Peyer's patch (tissue), 4 donors: ENCODE measurements at regions not wholly inside any gene's neighbourhood (a gene's known extent, or its start where the extent isn't known, plus 50 kb on each side); places are given as distances from the start of the nearest gene placed in this dataset.

ENCODE experiments used
- DNase-seq, 3 donors: peaks; one replicate each; pipeline ENCODE4 v3.0.0-alpha.2; 2017 to 2019
- H3K27ac ChIP-seq, 4 donors: fragments of 200-600 bp; sonication (generic); one replicate each; pipeline ENCODE4 v1.5.1; 2016 to 2019
- H3K27me3 ChIP-seq, 2 donors: fragments of 200-600 bp; sonication (generic); one replicate each; pipeline ENCODE4 v1.5.1; 2019
- H3K36me3 ChIP-seq, 3 donors: fragments of 200-600 bp; sonication (generic); one replicate each; pipeline ENCODE4 v1.5.1; 2016 to 2019
- H3K4me1 ChIP-seq, 4 donors: fragments of 200-600 bp; sonication (generic); one replicate each; pipeline ENCODE4 v1.5.1; 2016 to 2019
- H3K4me3 ChIP-seq, 4 donors: fragments of 200-600 bp; sonication (generic); 1 replicate in 3 of 4; 2 replicates in 1 of 4; pipeline ENCODE4 v1.5.1; 2016 to 2019; ENCODE audit warnings: mild to moderate bottlenecking in 1 of 4
- H3K9me3 ChIP-seq, 4 donors: fragments of 200-600 bp; sonication (generic); one replicate each; pipeline ENCODE4 v1.5.1; 2016 to 2019; ENCODE audit warnings: mild to moderate bottlenecking in 1 of 4
- CTCF ChIP-seq, 6 experiments: fragments of 450-650 bp in 4 of 6; fragments of 200-600 bp in 2 of 6; sonication (generic) in 1 of 6; IDR thresholded peaks; one replicate each; pipeline ENCODE4 v1.5.1; 2017 to 2019; ENCODE audit warnings: antibody characterized with exemption in 6 of 6, mild to moderate bottlenecking in 3 of 6, moderate library complexity in 1 of 6
- POLR2A ChIP-seq, 2 donors: fragments of 450-650 bp; IDR thresholded peaks; one replicate each; pipeline ENCODE4 v1.5.1; 2017; ENCODE audit warnings: antibody characterized with exemption in 2 of 2, mild to moderate bottlenecking in 2 of 2, moderate library complexity in 2 of 2

GRCh38 chr5:108623826-108624225 lies 123.9 kb upstream of the FER start:
- DNase-seq = no peak
- H3K36me3 ChIP-seq = no peaks in the 10 kb centered on the region
- no peak overlapping the region for H3K4me3 ChIP-seq
- no peaks in the 10 kb centered on the region for H3K9me3 ChIP-seq
- H3K4me1 ChIP-seq = no peaks in the 10 kb centered on the region
- TF ChIP-seq POLR2A (IDR thresholded peaks at IDR 0.05) (no peak), CTCF (IDR thresholded peaks at IDR 0.05) (no peak)
- H3K27me3 ChIP-seq = no peaks in the 10 kb centered on the region
- no peak overlapping the region for H3K27ac ChIP-seq

- TF ChIP-seq POLR2A (IDR thresholded peaks at IDR 0.05) (no peak), CTCF (IDR thresholded peaks at IDR 0.05) (no peak)
- DNase-seq = no peak
- H3K4me1 ChIP-seq = no peaks in the 10 kb centered on the region
- no peak overlapping the region for H3K4me3 ChIP-seq
- H3K27ac ChIP-seq = no peak overlapping the region
- no peaks in the 10 kb centered on the region for H3K27me3 ChIP-seq
- H3K9me3 ChIP-seq = no peaks in the 10 kb centered on the region
- H3K36me3 ChIP-seq = no peaks in the 10 kb centered on the region
Measured at GRCh38 chr5:108620516-108620915, 127.2 kb upstream of the FER start.

GRCh38 chr5:108619815-108620214 lies 127.9 kb upstream of the FER start:
- H3K36me3 ChIP-seq = no peaks in the 10 kb centered on the region
- TF ChIP-seq POLR2A (IDR thresholded peaks at IDR 0.05) (no peak), CTCF (IDR thresholded peaks at IDR 0.05) (no peak)
- H3K27ac ChIP-seq = no peak overlapping the region
- no peaks in the 10 kb centered on the region for H3K9me3 ChIP-seq
- H3K27me3 ChIP-seq = no peaks in the 10 kb centered on the region
- H3K4me1 ChIP-seq = no peaks in the 10 kb centered on the region
- H3K4me3 ChIP-seq = no peak overlapping the region
- DNase-seq = no peak

- Histone ChIP-seq H3K4me1 (no peaks in the 10 kb centered on the region), H3K9me3 (no peaks in the 10 kb centered on the region), H3K27ac (no peak overlapping the region), H3K36me3 (no peaks in the 10 kb centered on the region), H3K4me3 (no peak overlapping the region), H3K27me3 (no peaks in the 10 kb centered on the region)
- no peak for DNase-seq
- no peak for TF ChIP-seq CTCF (IDR thresholded peaks at IDR 0.05)
Measured at GRCh38 chr5:108617467-108618435, 129.9 kb upstream of the FER start.

GRCh38 chr5:108615216-108615615 lies 132.5 kb upstream of the FER start:
- no peaks in the 10 kb centered on the region for H3K4me1 ChIP-seq
- H3K4me3 ChIP-seq = no peak overlapping the region
- no peak for DNase-seq
- no peak overlapping the region for H3K27ac ChIP-seq
- TF ChIP-seq POLR2A (IDR thresholded peaks at IDR 0.05) = no peak
- no peak for TF ChIP-seq CTCF (IDR thresholded peaks at IDR 0.05)
- H3K36me3 ChIP-seq = no peaks in the 10 kb centered on the region
- no peaks in the 10 kb centered on the region for H3K9me3 ChIP-seq
- no peaks in the 10 kb centered on the region for H3K27me3 ChIP-seq
